DMS153 treated with DMSO at 0.1 percent for 48 hours (cell line): ENCODE measurements at regions not wholly inside any gene's neighbourhood (a gene's known extent, or its start where the extent isn't known, plus 50 kb on each side); places are given as distances from the start of the nearest gene placed in this dataset.
"Not testable (repeated sequence)": the region's sequence is repeated elsewhere in the genome, so short reads cannot be mapped to it uniquely, and the experiment has no call there.

Experiments used
- DNase-seq: peaks from one replicate; lab custom pipeline; 2025; ENCODE audit not compliant: unreplicated experiment; lab: John Stamatoyannopoulos, UW

- no peak for DNase-seq
Observed at GRCh38 chr7:46283852-46284251, 362.8 kb upstream of the IGFBP3 start.

DNA sequence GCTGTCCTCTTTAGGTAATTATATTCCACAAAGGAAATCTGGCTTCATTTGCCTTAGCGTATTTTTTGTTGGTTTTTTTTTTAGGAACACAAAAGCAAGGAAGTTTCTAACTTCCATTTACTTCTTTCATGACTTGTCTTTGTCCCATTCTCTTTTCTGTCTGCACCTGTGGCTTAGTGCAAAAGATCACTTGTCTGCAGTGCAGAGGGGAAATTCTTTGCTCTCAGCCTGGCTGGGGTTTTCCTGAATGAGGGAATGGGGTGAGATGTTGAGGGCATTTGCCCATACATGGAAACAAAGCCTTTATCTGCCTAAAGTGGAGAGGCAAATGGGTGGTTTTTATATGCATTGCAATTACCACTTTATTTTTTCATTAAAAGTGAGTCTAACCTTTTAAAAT lies 361.1 kb upstream of the IGFBP3 start:
- DNase-seq, result no peak

GRCh38 chr7:46281071-46281470 lies 360.0 kb upstream of the IGFBP3 start:
- DNase-seq, result no peak

DNA sequence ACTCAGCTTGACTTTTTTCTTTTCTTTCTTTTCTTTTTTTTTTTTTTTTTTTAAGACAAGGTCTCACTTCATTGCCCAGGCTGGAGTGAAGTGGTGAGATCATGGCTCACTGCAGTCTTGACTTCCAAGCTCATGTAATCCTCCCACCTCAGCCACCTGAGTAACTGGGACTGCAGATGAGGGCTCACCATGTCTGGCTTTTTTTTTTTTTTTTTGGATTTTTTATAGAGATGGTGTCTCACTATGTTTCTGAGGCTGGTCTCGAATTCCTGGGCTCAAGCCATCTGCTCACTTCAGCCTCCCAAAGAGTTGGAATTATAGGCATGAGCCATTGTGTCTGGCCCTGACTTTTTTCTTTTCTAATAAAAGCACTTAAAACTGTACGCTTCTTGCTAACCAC lies 358.2 kb upstream of the IGFBP3 start:
- DNase-seq, result no peak

GRCh38 chr7:46264646-46265045 lies 343.6 kb upstream of the IGFBP3 start:
- no peak for DNase-seq

DNA sequence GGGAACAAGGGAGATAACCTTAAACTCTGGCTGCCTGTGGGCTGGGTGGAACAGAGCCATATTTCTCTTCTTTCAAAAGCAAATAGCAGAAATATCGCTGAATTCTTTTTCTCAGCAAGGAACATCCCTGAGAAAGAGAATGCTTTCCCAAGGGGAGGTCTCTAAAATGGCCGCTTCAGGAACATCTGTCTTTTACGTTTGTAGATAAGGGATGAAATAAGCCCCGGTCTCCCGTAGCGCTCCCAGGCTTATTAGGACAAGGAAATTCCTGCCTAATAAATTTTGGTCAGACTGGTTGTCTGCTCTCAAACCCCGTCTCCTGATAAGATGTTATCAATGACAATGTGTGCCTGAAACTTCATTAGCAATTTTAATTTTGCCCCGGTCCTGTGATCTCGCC lies 340.6 kb upstream of the IGFBP3 start:
- not testable (repeated sequence) for DNase-seq

DNA sequence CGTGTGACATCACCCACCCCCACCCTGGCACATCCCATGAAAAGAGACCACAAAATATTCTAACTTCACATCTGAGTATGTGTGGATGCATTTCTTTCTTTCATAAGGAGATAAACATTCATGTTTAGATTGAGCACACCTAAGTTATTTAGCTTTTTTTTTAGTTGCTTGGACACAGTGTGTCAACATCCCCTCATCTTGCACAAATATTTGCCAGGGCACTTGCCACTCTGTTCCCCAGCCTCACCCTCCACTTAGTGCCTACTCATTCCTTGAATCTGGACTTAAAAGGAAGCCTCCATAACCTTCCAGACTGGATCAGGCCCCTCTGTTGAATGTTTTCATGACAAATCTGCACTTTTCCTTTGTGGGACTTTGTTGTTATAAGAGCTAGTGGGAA lies 338.9 kb upstream of the IGFBP3 start:
- no peak for DNase-seq

GRCh38 chr7:46257761-46258448 lies 336.8 kb upstream of the IGFBP3 start:
- DNase-seq, result no peak

GRCh38 chr7:46256870-46257661 lies 336.0 kb upstream of the IGFBP3 start:
- no peak for DNase-seq

DNA sequence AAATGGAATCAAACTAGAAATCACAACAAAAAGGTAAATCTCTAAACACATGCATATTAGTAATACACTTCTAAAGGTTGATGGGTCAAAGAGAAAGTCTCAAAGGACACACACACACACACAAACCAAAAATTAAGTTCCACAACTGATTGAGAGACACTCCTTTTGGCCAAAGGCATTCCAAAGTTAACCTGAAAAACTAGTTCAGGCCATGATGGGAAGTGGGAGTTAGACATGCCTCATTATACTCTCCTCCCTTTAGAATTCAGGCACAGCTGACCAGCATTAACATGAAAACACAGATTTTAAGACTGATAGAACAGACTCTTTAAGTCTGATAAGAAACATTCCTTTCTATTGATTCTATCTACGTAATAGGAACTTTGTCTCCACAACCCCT lies 332.4 kb upstream of the IGFBP3 start:
- no peak for DNase-seq

GRCh38 chr7:46247664-46248063 lies 326.6 kb upstream of the IGFBP3 start:
- no peak for DNase-seq

GRCh38 chr7:46245586-46246111 lies 324.6 kb upstream of the IGFBP3 start:
- DNase-seq, result no peak

GRCh38 chr7:46244757-46245156 lies 323.7 kb upstream of the IGFBP3 start:
- no peak for DNase-seq

DNA sequence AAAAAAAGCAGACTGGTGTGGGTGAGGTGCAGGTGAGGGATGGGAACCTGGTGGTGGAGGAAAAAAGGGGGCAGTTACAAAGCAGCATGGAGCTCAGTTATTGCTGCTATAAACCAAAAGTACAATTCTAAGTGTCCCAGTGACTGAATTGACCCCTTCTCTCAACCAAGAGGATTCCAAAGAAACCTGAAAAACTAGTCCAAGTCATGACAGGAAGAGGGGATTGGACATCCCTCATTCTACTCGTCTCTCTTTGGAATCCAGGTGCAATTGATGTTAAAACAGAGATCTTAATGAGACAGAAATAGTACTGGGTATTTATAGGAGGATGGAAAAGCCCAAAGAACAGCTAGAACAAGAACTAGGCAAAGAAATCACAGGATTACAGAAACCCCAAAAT lies 322.3 kb upstream of the IGFBP3 start:
- no peak for DNase-seq

DNA sequence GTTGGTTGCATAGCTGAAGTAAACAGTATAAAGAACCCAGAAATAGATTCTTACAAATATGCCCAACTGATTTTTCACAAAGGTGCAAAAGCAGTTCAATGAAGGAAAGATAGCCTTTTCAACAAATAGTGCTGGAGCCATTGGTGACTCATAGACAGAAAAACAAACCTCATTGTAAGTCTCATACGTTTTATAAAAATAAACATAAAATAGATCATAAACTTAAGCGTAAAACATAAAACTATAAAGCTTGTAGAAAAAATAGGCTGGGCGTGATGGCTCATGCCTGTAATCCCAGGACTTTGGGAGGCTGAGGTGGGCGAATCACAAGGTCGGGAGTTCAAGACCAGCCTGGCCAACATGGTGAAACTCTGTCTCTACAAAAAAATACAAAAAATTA lies 318.8 kb upstream of the IGFBP3 start:
- no peak for DNase-seq

GRCh38 chr7:46237466-46237865 lies 316.4 kb upstream of the IGFBP3 start:
- no peak for DNase-seq

GRCh38 chr7:46233585-46234329 lies 312.7 kb upstream of the IGFBP3 start:
- DNase-seq, result no peak

DNA sequence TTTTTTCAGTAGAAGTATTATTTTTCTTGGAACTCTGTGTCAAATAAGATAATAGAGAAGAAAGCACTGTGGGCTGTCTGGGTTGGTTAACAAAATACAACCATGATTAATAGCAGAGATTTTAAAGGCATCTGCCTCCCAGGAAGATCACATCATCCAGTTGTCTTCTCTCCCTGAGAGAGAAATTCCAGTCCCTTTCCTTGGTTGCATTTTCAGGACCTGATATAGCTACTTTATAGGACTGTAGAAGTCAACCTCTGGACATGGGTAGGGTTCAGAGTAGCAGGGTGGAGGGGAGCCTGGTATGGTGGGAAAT lies 309.9 kb upstream of the IGFBP3 start:
- no peak for DNase-seq

DNA sequence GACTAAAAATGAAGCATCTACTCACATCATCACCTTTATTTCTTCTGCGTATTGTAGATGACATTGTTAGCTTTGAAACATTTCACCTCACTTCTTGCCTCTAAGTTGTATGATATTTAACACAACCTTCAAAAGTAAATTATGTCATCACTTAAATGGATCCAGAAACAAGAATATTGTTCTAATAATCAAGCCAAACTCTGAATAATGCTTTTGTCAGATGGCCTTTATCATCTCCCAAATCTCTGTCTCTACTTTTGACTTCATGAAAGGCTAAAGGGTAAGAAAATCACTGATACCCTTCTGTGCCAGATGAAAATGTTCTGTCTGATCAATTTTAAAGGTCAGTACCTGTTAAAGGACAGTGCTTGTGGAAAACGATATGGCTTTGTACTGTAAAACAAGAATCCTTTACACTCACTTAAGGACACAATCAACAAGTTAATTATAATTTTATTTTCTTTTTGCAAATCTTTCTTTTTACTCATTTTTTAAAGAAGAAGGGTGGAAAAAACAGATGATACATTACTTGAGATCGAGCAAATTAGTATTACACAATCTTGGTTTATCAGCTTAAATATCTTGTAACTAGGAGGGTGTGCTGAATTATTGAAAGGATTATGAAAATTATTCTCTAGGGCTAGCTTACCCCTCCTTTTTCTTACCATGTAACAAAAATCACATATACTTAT lies 309.4 kb upstream of the IGFBP3 start:
- no peak for DNase-seq

- no peak for DNase-seq
Observed at GRCh38 chr7:46229409-46229808, 308.3 kb upstream of the IGFBP3 start.

GRCh38 chr7:46226860-46227259 lies 305.8 kb upstream of the IGFBP3 start:
- no peak for DNase-seq
